ENCODE measurements at regions not wholly inside any gene's neighbourhood (a gene's known extent, or its start where the extent isn't known, plus 50 kb on each side); places are given as distances from the start of the nearest gene placed in this dataset.

DNA sequence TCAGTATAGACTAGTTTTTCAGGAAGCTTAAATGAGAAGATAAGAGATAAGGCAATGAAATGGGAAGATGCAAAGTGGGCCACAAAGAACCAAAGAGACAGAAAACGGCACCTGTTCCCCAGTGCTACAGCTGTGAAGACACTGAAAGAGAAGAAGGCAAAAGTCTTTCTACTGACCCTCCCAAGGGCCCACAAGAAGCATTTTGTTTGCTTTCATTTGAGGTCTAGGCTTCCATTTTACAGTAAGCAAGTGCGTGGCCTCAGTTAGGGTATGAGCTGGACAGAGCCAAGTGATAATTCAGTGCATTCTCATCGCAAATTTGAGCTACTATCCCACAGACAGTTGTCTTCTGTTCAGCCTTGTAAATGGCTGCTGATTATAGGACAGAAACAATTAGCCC lies 53.4 kb upstream of the STK17B start:
- no peak for ATAC-seq (ENCODE audit: poor library complexity)
- intact Hi-C loops (cut with DNase I) = no loop called here

DNA sequence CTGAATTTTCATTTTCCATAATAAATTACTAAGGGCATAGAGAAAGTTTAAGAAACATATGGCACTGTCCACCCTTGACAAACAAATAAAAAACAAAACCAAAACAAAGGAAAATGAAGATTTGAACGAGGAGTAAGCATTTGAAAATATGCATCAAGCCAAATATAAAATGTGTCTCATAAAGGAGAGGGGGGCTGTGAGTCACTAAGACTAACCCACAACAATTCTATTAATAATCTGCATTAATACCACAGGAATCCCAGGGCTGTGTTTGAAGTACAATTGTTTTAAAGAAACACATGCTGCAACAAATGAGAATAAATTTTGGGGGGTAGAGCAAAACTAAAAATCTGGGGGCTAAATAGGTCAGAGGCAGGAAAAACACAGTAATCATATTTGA lies 53.8 kb upstream of the STK17B start:
- DNase-seq = no peak
- intact Hi-C loops (cut with DNase I) = no loop called here
- ATAC-seq (ENCODE audit: poor library complexity) = no peak

More for the DNA sequence above, 53.4 kb upstream of the STK17B start:
- DNase-seq = no peak

DNA sequence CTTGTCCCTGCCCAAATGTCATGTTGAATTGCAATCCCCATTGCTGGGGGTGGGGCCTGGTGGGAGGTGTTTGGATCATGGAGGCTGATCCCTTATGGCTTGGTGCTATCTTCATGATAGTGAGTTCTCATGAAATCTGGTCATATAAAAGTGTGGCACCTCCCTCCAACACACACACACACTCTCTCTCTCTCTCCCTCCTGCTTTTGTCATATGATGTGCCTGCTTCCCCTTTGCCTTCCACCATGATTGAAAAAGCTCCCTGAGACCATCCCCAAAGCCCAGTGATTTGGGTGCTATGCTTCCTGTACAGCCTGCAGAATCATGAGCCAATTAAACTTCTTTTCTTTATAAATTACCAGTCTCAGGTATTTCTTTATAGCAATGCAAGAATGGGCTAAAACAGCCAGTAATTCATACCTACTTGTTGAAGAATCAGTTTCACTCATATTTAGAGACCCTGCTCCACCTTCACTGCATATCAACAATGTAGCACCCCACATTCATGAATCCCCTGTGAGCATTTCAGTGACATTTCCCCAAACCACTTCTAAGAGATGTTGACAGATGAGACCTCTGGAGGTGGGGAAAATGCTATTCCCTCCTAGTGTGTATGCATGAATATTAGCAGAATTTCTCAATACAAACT lies 54.8 kb upstream of the STK17B start:
- intact Hi-C loops (cut with DNase I) = no loop called here
- no peak for ATAC-seq (ENCODE audit: poor library complexity)

DNA sequence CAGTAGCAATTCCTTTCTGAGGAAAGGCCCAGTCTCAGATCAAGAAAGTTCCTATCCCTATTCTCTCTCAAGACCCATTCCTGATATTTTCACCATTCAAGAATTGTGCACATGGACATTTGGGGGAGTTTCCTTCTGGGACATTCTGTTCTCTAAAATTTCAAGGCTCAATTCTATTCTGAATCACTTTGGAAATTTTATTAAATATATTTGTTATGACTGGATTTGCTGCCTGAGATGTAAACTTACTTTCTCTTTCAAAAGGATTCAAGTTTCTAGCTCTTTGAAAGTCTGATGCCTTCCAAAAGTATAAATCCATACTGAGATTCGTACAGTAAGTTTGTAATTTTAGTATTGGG lies 55.3 kb upstream of the STK17B start:
- intact Hi-C loops (cut with DNase I) = no loop called here
- no peak for DNase-seq
- ATAC-seq (ENCODE audit: poor library complexity) = no peak

More for the DNA sequence above, 54.8 kb upstream of the STK17B start:
- DNase-seq = no peak

DNA sequence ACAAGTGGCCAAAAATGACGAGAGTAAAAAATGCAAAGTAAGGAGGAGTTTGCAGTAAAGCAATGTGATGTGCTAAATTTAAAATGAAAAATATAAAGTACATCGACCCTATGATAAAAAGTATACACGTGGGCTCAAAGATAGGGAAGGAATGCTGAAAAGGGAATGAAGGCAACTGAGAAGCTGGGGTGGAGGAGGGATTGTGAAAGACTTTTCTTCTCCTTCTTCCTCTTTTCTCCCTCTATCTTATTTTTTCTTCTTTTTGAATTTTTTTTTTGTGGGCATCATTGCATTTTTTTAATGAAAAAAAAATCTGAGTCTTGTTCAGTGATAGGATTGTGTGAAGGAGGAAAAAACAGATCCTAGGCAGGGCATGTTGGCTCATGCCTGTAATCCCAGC lies 57.6 kb upstream of the STK17B start:
- ATAC-seq (ENCODE audit: poor library complexity) (no peak), DNase-seq (no peak)
- intact Hi-C loops (cut with DNase I) = no loop called here

DNA sequence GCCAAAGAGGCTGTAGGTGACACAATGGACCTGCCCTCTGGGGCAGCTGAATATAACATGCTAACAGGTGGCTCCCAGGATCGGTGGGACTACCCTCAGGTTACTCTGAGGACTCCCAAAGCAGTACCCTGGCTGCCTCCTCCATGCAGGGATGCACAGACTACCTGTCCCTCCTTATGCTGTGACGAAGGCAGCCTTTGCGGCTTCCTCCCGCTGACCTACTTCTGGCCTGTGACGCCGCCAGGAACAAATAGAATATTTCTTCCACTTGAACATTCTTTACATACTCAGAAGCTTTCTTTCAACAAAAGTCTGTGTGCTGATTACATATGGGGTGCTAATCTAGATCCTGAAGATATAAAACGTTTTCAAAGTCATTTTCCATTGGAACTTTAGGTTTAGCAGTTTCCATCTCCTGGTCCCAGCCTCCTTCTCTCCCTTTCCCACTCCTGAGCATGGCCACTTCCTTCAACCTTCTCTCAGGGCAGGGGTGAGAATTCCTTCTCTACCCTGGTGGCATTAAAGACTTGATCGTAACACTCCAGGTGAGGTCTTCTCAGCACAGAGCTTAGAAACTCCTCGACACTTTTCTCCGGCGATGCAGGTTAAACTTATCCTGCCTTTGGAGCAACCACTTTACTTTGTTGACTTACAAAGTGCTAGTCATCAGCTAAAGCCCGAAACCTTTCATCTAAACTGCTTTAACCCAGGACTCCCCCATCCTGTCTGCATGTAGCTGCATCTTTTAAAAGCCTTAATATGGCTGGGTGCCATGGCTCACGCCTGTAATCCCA lies 58.9 kb upstream of the STK17B start:
- ATAC-seq (ENCODE audit: poor library complexity) = no peak
- DNase-seq = no peak
- intact Hi-C loops (cut with DNase I) = no loop called here

DNA sequence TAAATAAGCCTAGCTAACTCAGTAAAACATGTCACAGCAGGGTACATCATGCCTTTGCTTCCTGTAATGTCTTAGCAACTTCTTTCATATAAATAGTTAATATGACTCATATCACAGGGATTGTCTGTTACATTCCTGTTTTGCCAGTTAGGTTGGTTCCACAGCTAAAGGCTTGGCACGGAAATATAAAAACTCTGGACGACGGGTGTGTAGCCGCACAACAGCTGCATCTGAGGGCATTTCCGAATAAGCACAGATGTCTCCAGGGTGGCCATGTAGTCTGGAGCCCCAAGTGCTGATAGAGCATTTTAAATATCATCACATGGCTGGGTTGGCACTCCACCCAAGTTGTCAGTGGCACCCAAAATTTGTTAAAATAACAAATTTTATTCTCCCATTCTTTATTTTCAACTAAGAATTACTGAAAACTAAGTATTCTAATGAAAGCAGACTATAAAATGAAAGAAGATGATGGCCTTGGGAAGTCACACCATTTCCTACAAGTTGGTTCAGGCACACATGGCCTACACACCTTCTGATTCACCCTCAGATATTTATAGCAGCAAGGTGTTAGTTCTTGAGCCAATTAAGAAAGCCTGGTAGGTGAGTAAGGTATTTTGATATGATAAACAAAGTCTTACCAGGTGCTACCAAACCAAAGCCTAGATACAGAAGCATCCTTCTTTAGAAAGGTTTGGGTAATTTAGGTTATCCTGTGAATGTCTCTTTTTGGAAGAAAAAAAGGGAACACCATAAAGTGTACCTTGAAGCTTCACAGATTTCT lies 61.8 kb upstream of the STK17B start:
- intact Hi-C loops (cut with DNase I) = no loop called here
- peak; percentile 85 for ATAC-seq (ENCODE audit: poor library complexity)
- DNase-seq = peak; percentile 53

DNA sequence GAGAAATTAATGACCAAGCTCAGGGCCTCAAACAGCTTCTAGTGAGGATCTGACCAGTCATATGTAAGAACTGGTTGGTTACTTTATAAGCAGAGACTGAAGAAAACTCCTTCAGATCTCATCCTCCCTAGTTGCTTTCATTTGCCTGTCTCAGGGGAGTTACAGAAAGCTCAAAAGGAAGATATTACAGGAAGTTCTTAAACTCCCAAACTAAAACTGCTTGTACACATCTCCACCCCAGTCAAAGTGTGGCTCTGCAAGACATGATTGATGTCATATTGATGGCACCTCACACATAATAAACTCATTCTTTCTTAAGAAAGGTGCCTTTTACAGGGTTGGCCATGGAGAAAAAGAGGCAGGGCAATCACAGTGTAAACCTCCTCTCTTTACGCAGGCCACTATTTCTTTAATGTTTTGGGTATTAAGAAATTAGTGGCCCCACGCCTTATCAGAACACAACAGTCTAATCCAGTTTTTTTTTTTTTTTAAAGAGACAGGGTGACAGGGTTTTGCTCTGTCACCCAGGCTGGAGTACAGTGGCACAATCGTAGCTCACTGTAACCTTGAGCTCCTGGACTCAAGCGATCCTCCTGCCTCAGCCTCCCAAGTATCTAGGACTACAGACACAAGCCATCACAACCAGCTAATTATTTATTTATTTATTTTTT lies 62.6 kb upstream of the STK17B start:
- intact Hi-C loops (cut with DNase I) = no loop called here
- no peak for DNase-seq

DNA sequence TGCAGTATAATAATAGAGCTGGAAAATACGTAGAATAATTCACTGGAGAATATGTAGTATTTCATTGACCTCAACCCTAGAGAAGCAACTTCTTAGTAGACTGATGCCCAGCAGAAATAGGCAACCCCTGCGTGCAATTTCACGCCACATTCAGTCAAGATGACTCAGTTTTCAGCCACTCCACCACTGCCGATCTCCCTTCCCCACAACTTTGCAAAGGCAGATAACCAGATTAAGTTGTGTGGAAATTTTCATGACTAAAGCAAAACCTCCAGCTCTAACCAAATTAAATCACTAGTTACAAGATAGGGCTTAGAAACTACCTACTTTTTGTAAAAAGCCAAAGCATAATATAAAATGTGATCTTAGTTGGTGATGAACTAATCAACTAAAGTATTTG lies 63.3 kb upstream of the STK17B start:
- intact Hi-C loops (cut with DNase I) = no loop called here
- no peak for ATAC-seq (ENCODE audit: poor library complexity)

More for the DNA sequence above, 62.6 kb upstream of the STK17B start:
- ATAC-seq (ENCODE audit: poor library complexity) = peak; percentile 57

DNA sequence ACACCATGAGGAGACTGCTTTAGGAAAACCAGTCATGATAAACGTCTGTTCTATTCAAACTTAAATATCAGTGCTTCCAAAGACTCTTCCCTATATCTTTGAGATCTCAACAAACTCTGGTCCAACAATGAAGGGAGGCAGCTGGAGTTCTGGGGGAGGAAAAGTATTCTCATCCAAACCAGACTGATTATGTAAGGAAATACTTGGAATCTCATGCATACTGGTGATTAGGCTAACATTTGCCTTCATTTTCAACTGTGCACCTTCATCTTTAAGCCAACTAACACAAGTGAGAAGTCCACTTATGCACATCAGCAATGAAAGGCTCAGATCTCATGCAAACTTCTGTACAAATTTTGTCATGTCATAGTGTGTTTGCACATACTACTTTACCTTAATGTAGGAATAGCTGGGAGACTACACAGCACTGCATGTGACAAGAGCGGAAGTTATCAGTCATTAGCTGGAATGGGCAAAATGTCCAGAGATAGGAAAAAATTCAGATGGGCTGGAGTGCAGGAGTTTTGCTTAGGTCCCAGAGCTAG lies 67.5 kb upstream of the STK17B start:
- no peak for DNase-seq
- no peak for ATAC-seq (ENCODE audit: poor library complexity)
- intact Hi-C loops (cut with DNase I) = no loop called here

More for the DNA sequence above, 63.3 kb upstream of the STK17B start:
- DNase-seq = no peak

DNA sequence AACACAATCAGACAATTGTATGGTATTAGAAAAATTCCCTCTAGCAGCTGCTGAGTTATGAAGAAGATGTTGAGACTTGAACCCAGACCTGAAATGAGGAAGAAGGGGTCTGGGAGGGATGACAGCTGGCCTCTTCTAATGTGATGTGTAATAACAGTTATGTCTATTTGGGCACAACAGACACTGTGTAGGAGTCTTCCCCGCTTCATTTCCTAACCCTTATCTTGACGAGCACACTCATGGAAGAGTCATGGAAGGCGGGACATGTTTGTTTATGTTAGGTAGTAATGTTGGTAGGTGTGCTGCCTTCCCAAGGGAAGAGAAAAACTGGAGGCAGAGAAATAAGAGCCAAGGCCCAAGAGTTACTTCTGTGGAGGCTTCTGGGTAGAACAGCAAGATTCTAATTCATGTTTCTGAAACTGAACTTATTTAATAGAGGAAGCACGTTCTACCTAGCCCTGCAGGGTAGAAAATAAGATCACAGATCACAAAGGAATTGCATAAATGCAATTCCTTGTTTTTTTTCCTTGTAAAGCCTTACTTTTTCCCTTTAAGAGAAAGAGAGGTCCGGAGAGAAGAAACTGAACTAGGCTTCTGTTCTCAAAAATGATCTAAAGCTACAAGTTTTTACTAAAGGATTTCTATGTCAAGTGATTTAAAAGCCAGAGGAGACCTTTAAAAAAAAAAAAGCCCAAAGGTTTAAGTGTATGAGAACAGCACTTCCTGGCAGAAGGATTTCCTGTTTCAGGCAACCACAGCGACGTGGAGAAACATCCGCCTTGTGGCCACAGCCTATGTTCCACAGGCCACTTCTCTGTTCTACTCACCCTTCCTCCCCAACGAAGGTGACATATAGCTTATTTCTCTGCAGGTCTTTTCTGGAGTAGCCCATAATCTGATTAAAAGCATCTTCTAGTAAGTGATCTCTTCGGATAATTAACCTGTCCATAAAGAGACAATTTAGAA lies 68.5 kb upstream of the STK17B start:
- intact Hi-C loops (cut with DNase I) = no loop called here
- ATAC-seq (ENCODE audit: poor library complexity) (peak; percentile 82), DNase-seq (peak; percentile 78)

DNA sequence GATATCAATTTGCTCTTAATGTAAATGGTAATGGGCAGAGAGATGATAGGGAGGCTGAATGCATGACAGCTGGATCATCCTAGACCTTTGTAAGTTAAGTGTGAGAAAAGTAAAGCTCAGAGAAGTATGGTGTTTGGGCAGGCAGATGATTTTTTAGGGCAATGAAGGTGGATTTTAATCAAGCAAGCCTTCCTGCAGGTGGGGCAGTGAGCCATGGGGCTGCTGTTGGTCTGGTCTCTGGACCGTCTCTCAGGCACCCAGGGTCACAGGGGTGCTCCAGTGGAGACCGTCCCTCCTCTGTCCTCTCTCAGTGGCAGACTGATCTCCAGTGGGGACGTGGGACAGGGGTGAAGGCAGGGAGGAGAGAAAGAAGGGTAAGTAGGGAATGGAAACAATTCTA lies 69.8 kb upstream of the STK17B start:
- DNase-seq (no peak), ATAC-seq (ENCODE audit: poor library complexity) (no peak)
- intact Hi-C loops (cut with DNase I) = no loop called here

DNA sequence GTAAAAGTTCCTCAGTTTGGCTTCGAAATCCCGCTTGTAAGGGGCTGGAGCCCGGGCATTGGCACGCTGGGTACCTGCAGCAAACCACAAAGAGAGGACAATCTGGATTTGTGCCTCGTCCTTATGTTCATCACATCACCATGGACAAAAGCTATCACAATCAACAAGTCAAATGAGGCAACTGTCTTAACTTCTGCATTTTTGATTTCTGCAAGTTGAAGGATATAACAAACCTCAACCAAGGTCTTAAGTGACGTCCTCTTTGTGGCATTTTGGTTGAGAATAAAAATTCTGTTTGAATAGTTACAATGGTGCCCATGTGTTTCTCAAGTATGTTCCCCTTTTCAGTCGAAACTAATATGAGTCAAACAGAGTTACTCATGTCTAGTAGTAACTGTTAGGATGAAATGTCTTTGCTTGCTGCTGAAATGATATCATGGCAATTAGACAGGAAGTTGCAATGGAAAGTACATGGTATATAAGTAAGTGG lies 70.8 kb upstream of the STK17B start:
- intact Hi-C loops (cut with DNase I) = no loop called here
- peak; percentile 51 for DNase-seq
- peak; percentile 60 for ATAC-seq (ENCODE audit: poor library complexity)

DNA sequence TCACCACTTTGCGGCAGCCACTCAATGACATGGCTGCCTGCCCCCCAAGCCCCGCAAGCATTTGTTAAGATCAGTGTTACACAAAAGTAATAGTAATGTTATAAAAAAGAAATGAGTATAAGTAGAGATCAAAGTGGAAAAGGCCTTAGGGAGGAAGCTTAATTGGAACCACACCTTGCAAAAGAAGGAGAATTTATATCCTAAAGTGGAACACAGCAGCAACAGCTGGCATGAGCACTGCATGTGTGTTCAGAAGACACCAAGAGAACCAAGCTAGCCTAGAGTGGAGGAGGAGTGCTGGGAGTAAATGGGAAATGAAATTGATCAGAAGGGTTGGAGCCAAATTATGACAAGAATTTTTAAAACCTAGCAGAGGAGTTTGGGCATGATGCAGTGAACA lies 73.1 kb upstream of the STK17B start:
- DNase-seq (no peak), ATAC-seq (ENCODE audit: poor library complexity) (no peak)
- intact Hi-C loops (cut with DNase I) = no loop called here

DNA sequence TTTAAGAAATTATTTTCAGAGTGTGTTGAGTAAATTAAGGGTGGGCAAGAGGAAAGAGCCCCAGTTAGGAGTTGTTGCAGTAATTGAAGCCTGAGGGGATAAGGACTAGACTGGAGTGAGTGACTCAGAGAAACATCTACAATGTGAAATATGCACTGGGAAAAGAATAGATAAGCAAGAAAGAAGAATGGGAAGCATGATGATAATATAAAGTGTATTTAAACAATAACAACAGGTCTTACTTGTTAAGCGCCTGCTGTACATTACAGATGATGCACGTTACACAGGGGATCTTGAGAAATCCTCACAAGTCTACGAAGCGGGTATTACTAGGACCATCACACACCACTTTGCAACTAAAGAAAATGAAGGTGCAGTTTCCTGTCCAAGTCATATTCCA lies 73.6 kb upstream of the STK17B start:
- no peak for ATAC-seq (ENCODE audit: poor library complexity)
- no peak for DNase-seq
- intact Hi-C loops (cut with DNase I) = no loop called here

DNA sequence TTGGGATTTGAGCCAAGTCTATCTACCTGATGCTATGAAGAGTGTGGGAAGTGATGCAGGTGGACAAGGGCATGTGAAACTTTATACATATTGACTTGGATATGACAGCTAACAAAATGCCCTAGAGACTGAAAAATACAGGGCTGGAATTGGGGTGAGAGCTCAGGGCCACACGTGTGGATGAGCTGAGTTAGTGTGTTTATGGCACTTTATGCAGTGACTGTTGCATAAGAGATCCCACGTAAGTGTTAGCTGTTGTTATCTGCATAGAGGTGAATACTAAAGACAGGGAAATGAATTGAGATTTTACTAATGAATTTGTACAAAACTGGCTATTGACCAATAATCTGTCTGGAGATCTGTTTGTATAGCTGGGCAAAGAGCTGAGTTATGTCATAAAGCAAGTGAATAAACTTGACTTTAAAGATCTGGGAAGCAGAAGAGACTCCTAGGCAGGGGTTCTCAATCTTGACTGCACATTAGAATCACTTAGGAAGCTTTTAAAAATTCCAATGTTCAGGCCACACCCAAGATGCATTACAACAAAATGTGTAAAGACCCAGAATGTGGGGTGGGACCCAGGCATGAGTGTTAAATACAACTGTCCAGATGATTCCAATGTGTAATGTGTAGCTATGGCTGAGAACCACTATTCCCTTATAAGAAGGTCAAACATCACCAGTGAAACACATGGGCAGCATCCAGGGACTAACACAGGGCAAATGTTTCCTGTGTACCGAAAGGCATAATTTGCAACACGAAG lies 74.2 kb upstream of the STK17B start:
- intact Hi-C loops (cut with DNase I) = no loop called here
- no peak for ATAC-seq (ENCODE audit: poor library complexity)

More for the DNA sequence above, 74.2 kb upstream of the STK17B start:
- DNase-seq = no peak

Data from Right ventricle myocardium superior (tissue), 1 donor.